H9 (cell line): ENCODE measurements at regions not wholly inside any gene's neighbourhood (a gene's known extent, or its start where the extent isn't known, plus 50 kb on each side); places are given as distances from the start of the nearest gene placed in this dataset.
A peak's percentile ranks its signal among the peaks of the same experiment; 100 is the strongest.

Source experiments
- DNase-seq: peaks from one replicate; pipeline ENCODE4 v3.0.0-alpha.2; 2017
- H2AFZ ChIP-seq: one replicate; pipeline ENCODE4 v1.6.1; 2013; ENCODE audit warnings: mild to moderate bottlenecking, low read length, control low read depth, moderate library complexity
- H2AK5ac ChIP-seq: 2 replicates; pipeline ENCODE4 v1.6.1; 2013; ENCODE audit warnings: low read length, control low read depth, mixed read lengths; ENCODE audit not compliant: insufficient read length
- H2BK120ac ChIP-seq: one replicate; pipeline ENCODE4 v1.6.1; 2013; ENCODE audit warnings: low read depth, mild to moderate bottlenecking, low read length, control low read depth, inconsistent platforms; ENCODE audit not compliant: poor library complexity, severe bottlenecking
- H2BK12ac ChIP-seq: 2 replicates; pipeline ENCODE4 v1.6.1; 2013; ENCODE audit warnings: low read length, control low read depth, mixed read lengths, low read depth; ENCODE audit not compliant: insufficient read length
- H2BK15ac ChIP-seq: 2 replicates; pipeline ENCODE4 v1.6.1; 2013; ENCODE audit warnings: low read depth, low read length, control low read depth
- H2BK20ac ChIP-seq: one replicate; pipeline ENCODE4 v1.6.1; 2013; ENCODE audit warnings: low read depth, mild to moderate bottlenecking, low read length, control low read depth, inconsistent platforms; ENCODE audit not compliant: poor library complexity, severe bottlenecking
- H2BK5ac ChIP-seq: 2 replicates; pipeline ENCODE4 v1.6.1; 2013; ENCODE audit warnings: low read length, control low read depth, mixed read lengths; ENCODE audit not compliant: insufficient read length
- H3K14ac ChIP-seq: 2 replicates; pipeline ENCODE4 v1.6.1; 2013; ENCODE audit warnings: low read length, control low read depth; ENCODE audit not compliant: insufficient read depth
- H3K18ac ChIP-seq: 2 replicates; pipeline ENCODE4 v1.6.1; 2013; ENCODE audit warnings: low read depth, mild to moderate bottlenecking, mixed read lengths, low read length, control low read depth; ENCODE audit not compliant: insufficient read length
- H3K23ac ChIP-seq: 2 replicates; pipeline ENCODE4 v1.6.1; 2013; ENCODE audit warnings: low read length, control low read depth, mixed read lengths, low read depth; ENCODE audit not compliant: insufficient read length
- H3K23me2 ChIP-seq: 2 replicates; pipeline ENCODE4 v1.6.1; 2013; ENCODE audit warnings: low read depth, mild to moderate bottlenecking, mixed read lengths, low read length, control low read depth; ENCODE audit not compliant: insufficient read length, poor library complexity, severe bottlenecking
- H3K27ac ChIP-seq: 2 replicates; pipeline ENCODE4 v1.5.1; 2013; ENCODE audit warnings: low read length, control low read depth, mixed read lengths, low read depth; ENCODE audit not compliant: insufficient read length
- H3K27me3 ChIP-seq: 2 replicates; pipeline ENCODE4 v1.6.1; 2013; ENCODE audit warnings: low read length, control low read depth, inconsistent platforms; ENCODE audit not compliant: insufficient read depth
- H3K4ac ChIP-seq: 2 replicates; pipeline ENCODE4 v1.6.1; 2013; ENCODE audit warnings: low read depth, mild to moderate bottlenecking, control low read depth, inconsistent platforms, low read length, moderate library complexity
- H3K4me1 ChIP-seq: 2 replicates; pipeline ENCODE4 v1.6.1; 2013; ENCODE audit warnings: low read length, control low read depth, inconsistent platforms; ENCODE audit not compliant: insufficient read depth
- H3K4me2 ChIP-seq: 2 replicates; pipeline ENCODE4 v1.6.1; 2013; ENCODE audit warnings: low read length, control low read depth, mixed read lengths; ENCODE audit not compliant: insufficient read length, insufficient read depth
- H3K56ac ChIP-seq: 2 replicates; pipeline ENCODE4 v1.6.1; 2013; ENCODE audit warnings: low read depth, mild to moderate bottlenecking, mixed read lengths, low read length, control low read depth; ENCODE audit not compliant: insufficient read length
- H3K79me1 ChIP-seq: 2 replicates; pipeline ENCODE4 v1.6.1; 2013; ENCODE audit warnings: low read depth, mild to moderate bottlenecking, moderate library complexity, low read length, control low read depth, inconsistent platforms; ENCODE audit not compliant: insufficient read depth, poor library complexity, severe bottlenecking
- H3K79me2 ChIP-seq: 2 replicates; pipeline ENCODE4 v1.6.1; 2013; ENCODE audit warnings: low read length, control low read depth, inconsistent platforms; ENCODE audit not compliant: insufficient read depth
- H3K9ac ChIP-seq: 2 replicates; pipeline ENCODE4 v1.6.1; 2013; ENCODE audit warnings: low read length, control low read depth, mixed read lengths; ENCODE audit not compliant: insufficient read length; ENCODE audit errors: extremely low read depth
- H3K9me3 ChIP-seq: one replicate; pipeline ENCODE4 v1.6.1; 2013; ENCODE audit warnings: low read depth, low read length, inconsistent platforms; ENCODE audit not compliant: control insufficient read depth
- H3T11ph ChIP-seq: one replicate; pipeline ENCODE4 v1.6.1; 2013; ENCODE audit warnings: mild to moderate bottlenecking, low read length, control low read depth, inconsistent platforms
- H4K20me1 ChIP-seq: one replicate; pipeline ENCODE4 v1.6.1; 2013; ENCODE audit not compliant: control insufficient read depth, insufficient read length, insufficient read depth
- H4K5ac ChIP-seq: 2 replicates; pipeline ENCODE4 v1.6.1; 2013; ENCODE audit warnings: low read depth, mild to moderate bottlenecking, mixed read lengths, low read length, control low read depth; ENCODE audit not compliant: insufficient read length
- H4K8ac ChIP-seq: replicated peaks from 2 replicates; pipeline ENCODE4 v1.6.1; 2013; ENCODE audit warnings: low read length, control low read depth, mixed read lengths, low read depth; ENCODE audit not compliant: insufficient read length
- H4K91ac ChIP-seq: 2 replicates; pipeline ENCODE4 v1.6.1; 2013; ENCODE audit warnings: low read depth, mild to moderate bottlenecking, moderate library complexity, mixed read lengths, low read length, control low read depth; ENCODE audit not compliant: insufficient read length
- H3K27ac Mint-ChIP-seq, 3 experiments: 2 replicates in 2 of 3; 3 replicates in 1 of 3; pipeline ENCODE4 v1.8.0; 2020 to 2021; ENCODE audit warnings: mixed read lengths in 3 of 3, mild to moderate bottlenecking in 1 of 3, moderate library complexity in 1 of 3
- H3K27me3 Mint-ChIP-seq: 2 replicates; pipeline ENCODE4 v1.8.0; 2021; ENCODE audit warnings: low read depth, mild to moderate bottlenecking, moderate library complexity, mixed read lengths
- H3K36me3 Mint-ChIP-seq, 3 experiments: 2 replicates in 2 of 3; 3 replicates in 1 of 3; pipeline ENCODE4 v1.8.0; 2020 to 2021; ENCODE audit warnings: low read depth in 3 of 3, mixed read lengths in 3 of 3; ENCODE audit not compliant: insufficient read depth in 1 of 3
- H3K4me1 Mint-ChIP-seq, 2 experiments: 2 replicates each; pipeline ENCODE4 v1.8.0; 2020; ENCODE audit warnings: mixed read lengths in 2 of 2
- H3K4me3 Mint-ChIP-seq, 2 experiments: 2 replicates in 1 of 2; 3 replicates in 1 of 2; pipeline ENCODE4 v1.8.0; 2020 to 2021; ENCODE audit warnings: mild to moderate bottlenecking in 2 of 2, mixed read lengths in 2 of 2, moderate library complexity in 1 of 2
- H3K9me3 Mint-ChIP-seq, 2 experiments: 2 replicates in 1 of 2; 3 replicates in 1 of 2; pipeline ENCODE4 v1.8.0; 2020; ENCODE audit warnings: mild to moderate bottlenecking in 2 of 2, mixed read lengths in 2 of 2, moderate library complexity in 1 of 2
- WGBS: extraction: QIAGEN DNeasy Blood & Tissue Kit; methylation state at CpG from one replicate; pipeline ENCODE4 v1.1.7; 2013; ENCODE audit warnings: missing lambda C conversion rate, low lambda C conversion rate, mixed read lengths; ENCODE audit not compliant: insufficient read length; ENCODE audit errors: extremely low coverage; 5-methylcytosine and 5-hydroxymethylcytosine counted together
- TF ChIP-seq, protein P1 (sequence below): fragments of 200-600 bp; sonication (generic); conservative IDR thresholded peaks from 3 replicates; pipeline ENCODE4 v1.8.0; 2021; ENCODE audit warnings: antibody characterized with exemption, mild to moderate bottlenecking

DNA sequence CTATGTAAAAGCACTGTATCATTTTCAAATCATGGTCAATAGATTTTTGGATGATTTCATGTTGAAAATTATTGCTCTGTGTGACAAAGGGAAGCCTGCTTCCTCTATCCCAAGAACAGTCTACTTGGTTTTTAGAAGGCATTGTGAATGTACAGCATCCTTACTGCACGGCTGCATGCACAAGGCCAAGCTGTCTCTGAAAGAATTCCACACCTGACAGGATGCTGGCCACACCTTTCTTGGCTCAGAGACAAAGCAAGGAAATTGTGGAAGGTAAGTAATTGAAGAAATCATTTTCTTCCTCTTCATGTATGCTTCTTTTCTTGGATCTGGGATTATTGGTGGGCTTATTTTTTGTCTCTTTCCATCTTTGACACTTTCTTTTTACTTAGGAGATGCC, 53.7 kb upstream of the VCAN start:
- Histone ChIP-seq H3T11ph (no peak overlapping the region), H3K56ac (no peak overlapping the region), H3K18ac (no peak overlapping the region), H3K79me2 (no peaks in the 10 kb centered on the region), H2AFZ (no peak overlapping the region), H4K20me1 (no peaks in the 10 kb centered on the region), H2BK12ac (no peak overlapping the region), H4K91ac (no peak overlapping the region), H4K5ac (no peak overlapping the region), H3K4me2 (no peak overlapping the region), H2BK120ac (no peak overlapping the region), H3K79me1 (no peaks in the 10 kb centered on the region), H3K23me2 (no peaks in the 10 kb centered on the region), H3K27ac (no peak overlapping the region), H3K9me3 (no peaks in the 10 kb centered on the region), H2BK20ac (no peak overlapping the region), H3K27me3 (no peaks in the 10 kb centered on the region), H3K4me1 (peaks cover 2% of the 10 kb centered on the region; the same call in 1 of the 2 replicates), H2AK5ac (no peak overlapping the region), H4K8ac (no peak overlapping the region), H2BK15ac (no peak overlapping the region), H3K9ac (no peak overlapping the region), H3K23ac (no peak overlapping the region), H2BK5ac (no peak overlapping the region), H3K14ac (no peak overlapping the region), H3K4ac (no peak overlapping the region)
- H3K4me3 Mint-ChIP-seq: no peak overlapping the region
- peaks cover 11 to 13% of the 10 kb centered on the region in 2 experiments for H3K9me3 Mint-ChIP-seq
- no peak for DNase-seq
- TF ChIP-seq, protein P1, sequence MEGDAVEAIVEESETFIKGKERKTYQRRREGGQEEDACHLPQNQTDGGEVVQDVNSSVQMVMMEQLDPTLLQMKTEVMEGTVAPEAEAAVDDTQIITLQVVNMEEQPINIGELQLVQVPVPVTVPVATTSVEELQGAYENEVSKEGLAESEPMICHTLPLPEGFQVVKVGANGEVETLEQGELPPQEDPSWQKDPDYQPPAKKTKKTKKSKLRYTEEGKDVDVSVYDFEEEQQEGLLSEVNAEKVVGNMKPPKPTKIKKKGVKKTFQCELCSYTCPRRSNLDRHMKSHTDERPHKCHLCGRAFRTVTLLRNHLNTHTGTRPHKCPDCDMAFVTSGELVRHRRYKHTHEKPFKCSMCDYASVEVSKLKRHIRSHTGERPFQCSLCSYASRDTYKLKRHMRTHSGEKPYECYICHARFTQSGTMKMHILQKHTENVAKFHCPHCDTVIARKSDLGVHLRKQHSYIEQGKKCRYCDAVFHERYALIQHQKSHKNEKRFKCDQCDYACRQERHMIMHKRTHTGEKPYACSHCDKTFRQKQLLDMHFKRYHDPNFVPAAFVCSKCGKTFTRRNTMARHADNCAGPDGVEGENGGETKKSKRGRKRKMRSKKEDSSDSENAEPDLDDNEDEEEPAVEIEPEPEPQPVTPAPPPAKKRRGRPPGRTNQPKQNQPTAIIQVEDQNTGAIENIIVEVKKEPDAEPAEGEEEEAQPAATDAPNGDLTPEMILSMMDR: no peak
- H3K27me3 Mint-ChIP-seq: no peaks in the 10 kb centered on the region
- H3K36me3 Mint-ChIP-seq: peaks cover 7 to 13% (median 12%) of the 10 kb centered on the region in 3 experiments
- peak overlapping the region in 1 of 3 experiments; percentile 8; a peak in 2 of 7 replicates for H3K27ac Mint-ChIP-seq
- peaks cover 14 to 17% of the 10 kb centered on the region in 2 experiments for H3K4me1 Mint-ChIP-seq
- no CpG with 5 or more reads among the region's 1 CpG for WGBS
